KOPT-K1 (cell line): ENCODE measurements at regions not wholly inside any gene's neighbourhood (a gene's known extent, or its start where the extent isn't known, plus 50 kb on each side); places are given as distances from the start of the nearest gene placed in this dataset.
"Not testable (repeated sequence)": the region's sequence is repeated elsewhere in the genome, so short reads cannot be mapped to it uniquely, and the experiment has no call there.

Experiments
- H3K27ac ChIP-seq: fragments of 200-600 bp; sonication (generic); 2 replicates; pipeline ENCODE4 v1.5.1; 2016; ENCODE audit warnings: antibody characterized with exemption, mild to moderate bottlenecking, low read depth, low read length; ENCODE audit not compliant: poor library complexity, severe bottlenecking
- H3K36me3 ChIP-seq: fragments of 200-600 bp; sonication (generic); 2 replicates; pipeline ENCODE4 v1.5.1; 2017; ENCODE audit warnings: antibody characterized with exemption, mild to moderate bottlenecking, low read length, moderate library complexity; ENCODE audit not compliant: insufficient read depth
- H3K9me3 ChIP-seq: fragments of 200-600 bp; sonication (generic); 2 replicates; pipeline ENCODE4 v1.5.1; 2017; ENCODE audit warnings: antibody characterized with exemption, low read length, mild to moderate bottlenecking; ENCODE audit not compliant: insufficient read depth, poor library complexity, severe bottlenecking

DNA sequence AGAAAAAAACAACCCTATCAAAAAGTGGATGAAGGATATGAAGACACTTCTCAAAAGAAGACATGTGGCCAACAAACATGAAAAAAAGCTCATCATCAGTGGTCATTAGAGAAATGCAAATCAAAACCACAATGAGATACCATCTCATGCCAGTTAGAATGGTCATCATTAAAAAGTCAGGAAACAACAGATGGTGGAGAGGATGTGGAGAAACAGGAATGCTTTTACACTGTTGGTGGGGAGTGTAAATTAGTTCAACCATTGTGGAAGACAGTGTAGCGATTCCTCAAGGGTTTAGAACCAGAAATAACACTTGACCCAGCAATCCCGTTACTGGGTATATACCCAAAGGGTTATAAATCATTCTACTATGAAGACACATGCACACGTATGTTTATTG is 124.0 kb upstream of the PRICKLE1 start:
- not testable (repeated sequence) for H3K9me3 ChIP-seq, H3K36me3 ChIP-seq, H3K27ac ChIP-seq

DNA sequence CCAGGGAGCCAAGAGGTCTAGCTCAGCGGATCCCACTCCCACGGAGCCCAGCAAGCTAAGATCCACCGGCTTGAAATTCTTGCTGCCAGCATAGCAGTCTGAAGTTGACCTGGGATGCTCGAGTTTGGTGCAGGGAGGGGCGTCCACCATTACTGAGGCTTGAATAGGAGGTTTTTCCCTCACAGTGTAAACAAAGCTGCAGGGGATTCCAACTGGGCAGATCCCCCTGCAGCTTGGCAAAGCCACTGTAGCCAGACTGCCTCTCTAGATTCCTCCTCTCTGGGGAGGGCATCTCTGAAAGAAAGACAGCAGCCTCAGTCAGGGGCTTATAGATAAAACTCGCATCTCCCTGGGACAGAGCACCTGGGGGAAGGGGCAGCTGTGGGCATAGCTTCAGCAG is 118.8 kb upstream of the PRICKLE1 start:
- H3K27ac ChIP-seq, H3K36me3 ChIP-seq, H3K9me3 ChIP-seq: not testable (repeated sequence)

DNA sequence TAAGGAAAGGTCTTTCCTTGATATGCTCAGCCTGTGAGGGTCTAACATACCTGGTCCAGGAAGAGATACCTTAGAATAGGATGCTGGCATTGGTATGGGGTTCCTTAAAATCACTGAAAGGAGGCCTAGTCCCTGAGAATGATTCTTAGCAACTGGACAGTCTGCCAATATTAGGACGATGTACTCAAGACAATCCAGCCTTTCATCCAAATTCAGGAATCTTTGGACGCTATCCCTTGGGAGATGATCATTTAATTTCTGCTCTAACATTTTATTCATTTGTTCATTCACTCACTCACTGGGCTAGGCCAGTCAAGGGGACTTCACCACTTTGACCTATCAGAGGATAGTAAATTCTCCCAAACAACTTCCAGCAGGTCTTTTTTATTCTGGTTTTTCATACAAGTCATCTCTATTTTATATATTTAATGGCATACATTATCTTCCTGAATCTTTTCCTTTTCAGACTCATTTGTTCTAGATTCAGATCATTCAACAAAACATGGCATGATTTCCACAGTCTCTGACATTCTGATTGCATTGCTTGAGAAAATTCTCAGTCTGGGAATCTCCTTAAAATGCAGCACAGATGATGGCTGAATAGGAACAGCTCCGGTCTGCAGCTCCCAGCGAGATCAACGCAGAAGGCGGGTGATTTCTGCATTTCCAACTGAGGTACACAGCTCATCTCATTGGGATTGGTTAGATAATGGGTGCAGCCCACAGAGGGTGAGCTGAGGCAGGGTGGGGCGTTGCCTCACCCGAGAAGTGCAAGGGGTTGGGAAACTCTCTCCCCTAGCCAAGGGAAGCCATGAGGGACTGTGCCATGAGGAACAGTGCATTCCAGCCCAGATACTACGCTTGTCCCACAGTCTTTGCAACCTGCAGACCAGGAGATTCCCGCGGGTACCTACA is 118.0 kb upstream of the PRICKLE1 start:
- Histone ChIP-seq H3K36me3 (no peaks in the 10 kb centered on the region), H3K27ac (no peak overlapping the region), H3K9me3 (no peaks in the 10 kb centered on the region)

DNA sequence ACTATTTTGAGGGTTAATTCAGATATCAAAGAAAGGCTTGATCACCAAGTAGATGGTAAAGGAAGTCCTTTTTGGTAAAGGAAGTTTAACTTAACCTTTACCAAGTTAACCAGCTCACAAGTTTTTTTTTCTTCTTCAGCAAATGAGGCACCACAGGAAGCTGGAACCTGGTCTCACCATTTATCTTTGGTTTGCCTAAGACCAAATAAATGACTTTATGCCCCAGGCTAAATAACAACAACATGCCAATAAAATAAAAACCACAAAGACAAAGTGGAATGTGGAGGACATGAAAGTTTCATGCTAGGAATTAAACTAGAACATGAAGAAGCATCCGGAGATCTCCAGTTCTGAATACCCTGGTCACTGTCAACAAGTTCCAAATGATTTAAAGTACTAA is 116.8 kb upstream of the PRICKLE1 start:
- Histone ChIP-seq H3K27ac (no peak overlapping the region), H3K36me3 (no peaks in the 10 kb centered on the region)

DNA sequence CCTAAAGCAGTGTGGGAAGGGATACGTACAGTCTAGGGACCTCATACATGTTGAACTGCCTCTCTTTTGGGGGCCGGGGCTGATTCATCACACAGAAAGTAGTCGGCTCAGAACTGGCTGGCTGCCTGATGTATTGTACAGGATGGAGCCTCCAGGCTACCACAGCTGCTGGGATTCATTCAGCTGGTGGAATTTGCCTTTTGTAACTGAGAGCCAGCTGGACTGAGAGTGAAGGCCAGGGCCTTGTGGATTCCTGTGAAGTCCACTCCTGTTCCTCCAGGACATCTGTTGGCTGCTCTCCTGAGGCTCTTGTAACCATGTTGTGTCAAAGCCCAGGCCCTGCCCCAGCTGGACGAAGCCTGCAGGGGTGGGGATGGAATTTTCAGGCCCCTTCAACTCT is 116.3 kb upstream of the PRICKLE1 start:
- Histone ChIP-seq H3K9me3 (no peaks in the 10 kb centered on the region), H3K27ac (no peak overlapping the region), H3K36me3 (no peaks in the 10 kb centered on the region)

More for the DNA sequence above, 116.8 kb upstream of the PRICKLE1 start:
- no peaks in the 10 kb centered on the region for H3K9me3 ChIP-seq

GRCh38 chr12:42704810-42705401 is 115.4 kb upstream of the PRICKLE1 start:
- H3K36me3 ChIP-seq = no peaks in the 10 kb centered on the region
- H3K27ac ChIP-seq = no peak overlapping the region
- no peaks in the 10 kb centered on the region for H3K9me3 ChIP-seq

GRCh38 chr12:42704340-42704739 is 114.8 kb upstream of the PRICKLE1 start:
- no peaks in the 10 kb centered on the region for H3K9me3 ChIP-seq
- no peak overlapping the region for H3K27ac ChIP-seq
- no peaks in the 10 kb centered on the region for H3K36me3 ChIP-seq

DNA sequence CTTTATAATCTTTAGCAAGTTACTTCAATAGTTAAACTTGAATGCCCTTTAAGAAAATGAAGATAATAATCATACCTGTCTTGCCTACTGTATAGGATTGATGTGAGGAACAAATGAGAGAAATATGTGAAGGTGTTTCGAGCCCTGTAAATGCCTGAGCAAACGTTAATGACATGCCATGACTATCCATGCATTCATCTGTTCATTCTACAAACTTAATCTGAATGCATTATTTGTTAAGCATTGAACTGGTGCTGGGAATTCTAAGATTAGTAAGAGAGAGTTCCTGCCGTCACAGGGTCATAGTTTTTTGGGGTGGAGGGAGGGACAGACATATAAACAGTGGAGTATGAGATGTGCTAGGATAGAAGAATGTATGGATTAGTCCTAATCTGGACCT is 111.5 kb upstream of the PRICKLE1 start:
- Histone ChIP-seq H3K27ac (no peak overlapping the region), H3K36me3 (no peaks in the 10 kb centered on the region), H3K9me3 (no peaks in the 10 kb centered on the region)

- H3K36me3 ChIP-seq = no peaks in the 10 kb centered on the region
- no peak overlapping the region for H3K27ac ChIP-seq
- H3K9me3 ChIP-seq = no peaks in the 10 kb centered on the region
Observed at GRCh38 chr12:42698213-42698612, 108.7 kb upstream of the PRICKLE1 start.

GRCh38 chr12:42696406-42697149 is 107.0 kb upstream of the PRICKLE1 start:
- H3K9me3 ChIP-seq = no peaks in the 10 kb centered on the region
- no peak overlapping the region for H3K27ac ChIP-seq
- no peaks in the 10 kb centered on the region for H3K36me3 ChIP-seq

DNA sequence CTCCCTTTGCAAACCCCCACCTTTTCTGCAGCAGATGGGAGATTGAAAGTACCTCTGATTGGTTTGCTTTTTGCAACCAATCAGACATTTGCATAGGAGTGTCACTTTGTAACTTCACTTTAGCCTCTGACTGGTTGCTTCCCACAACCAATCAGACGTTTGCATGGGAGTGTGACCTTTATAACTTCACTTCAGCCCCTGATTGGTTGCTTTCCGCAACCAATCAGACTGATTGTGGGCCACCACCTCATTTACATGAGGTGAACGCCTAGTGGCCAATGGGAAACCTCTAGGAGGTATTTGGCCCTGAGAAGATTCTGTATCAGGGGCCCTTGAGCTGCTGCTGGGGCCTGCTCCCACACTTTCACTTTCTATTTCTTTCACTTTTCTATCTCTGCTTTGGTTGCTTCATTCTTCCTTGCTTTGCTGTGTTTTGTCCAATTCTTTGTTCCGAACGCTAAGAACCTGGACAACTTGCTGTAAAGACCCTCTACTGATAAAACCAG is 106.0 kb upstream of the PRICKLE1 start:
- Histone ChIP-seq H3K27ac (no peak overlapping the region), H3K9me3 (peaks cover 3% of the 10 kb centered on the region), H3K36me3 (no peaks in the 10 kb centered on the region)

GRCh38 chr12:42692749-42693148 is 103.2 kb upstream of the PRICKLE1 start:
- Histone ChIP-seq H3K27ac (peak overlapping the region; percentile 14), H3K36me3 (no peaks in the 10 kb centered on the region), H3K9me3 (peaks cover 3% of the 10 kb centered on the region)

DNA sequence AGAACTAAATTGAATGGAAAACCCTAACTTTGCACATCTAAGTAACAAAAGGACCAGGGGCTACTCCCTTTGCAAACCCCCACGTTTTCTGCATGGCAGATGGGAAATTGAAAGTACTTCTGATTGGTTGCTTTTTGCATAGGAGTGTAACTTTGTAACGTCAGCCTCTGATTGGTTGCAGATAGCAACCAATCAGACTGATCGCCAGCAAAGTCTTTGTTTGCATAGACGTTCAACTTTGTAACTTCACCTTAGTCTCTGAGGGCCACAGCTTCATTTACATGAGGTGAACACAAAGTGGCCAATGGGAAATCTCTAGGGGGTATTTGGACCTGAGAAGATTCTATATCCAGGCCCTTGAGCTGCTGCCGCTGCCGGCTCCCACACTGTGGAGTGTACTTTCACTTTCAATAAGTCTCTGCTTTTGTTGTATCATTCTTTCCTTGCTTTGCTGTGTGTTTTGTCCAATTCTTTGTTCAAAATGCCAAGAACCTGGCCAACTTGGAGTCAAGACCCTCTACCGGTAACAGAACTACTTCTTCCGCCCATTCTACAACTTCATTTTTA is 102.5 kb upstream of the PRICKLE1 start:
- Histone ChIP-seq H3K36me3 (no peaks in the 10 kb centered on the region), H3K27ac (peak overlapping the region; percentile 14), H3K9me3 (peaks cover 3% of the 10 kb centered on the region)

- no peak overlapping the region for H3K27ac ChIP-seq
- no peaks in the 10 kb centered on the region for H3K36me3 ChIP-seq
Observed at GRCh38 chr12:42690264-42690663, 100.7 kb upstream of the PRICKLE1 start.

GRCh38 chr12:42689699-42690098 is 100.2 kb upstream of the PRICKLE1 start:
- Histone ChIP-seq H3K36me3 (no peaks in the 10 kb centered on the region), H3K9me3 (peaks cover 3% of the 10 kb centered on the region), H3K27ac (no peak overlapping the region)

More at GRCh38 chr12:42690264-42690663, 100.7 kb upstream of the PRICKLE1 start:
- H3K9me3 ChIP-seq = peaks cover 3% of the 10 kb centered on the region
